Activated T-cell treated with anti-CD3 and anti-CD28 coated beads, Interleukin-2, amount 50 U/mL, for 24 hours (primary cell): ENCODE measurements at regions not wholly inside any gene's neighbourhood (a gene's known extent, or its start where the extent isn't known, plus 50 kb on each side); places are given as distances from the start of the nearest gene placed in this dataset.
"Not testable (repeated sequence)": the region's sequence is repeated elsewhere in the genome, so short reads cannot be mapped to it uniquely, and the experiment has no call there.

Source experiments
- DNase-seq: peaks from one replicate; pipeline ENCODE4 v3.0.0-alpha.2; 2020
- H3K27ac Mint-ChIP-seq: 2 replicates; pipeline ENCODE4 v1.8.0; 2020; ENCODE audit warnings: mild to moderate bottlenecking, mixed read lengths
- H3K27me3 Mint-ChIP-seq: 2 replicates; pipeline ENCODE4 v1.8.0; 2020; ENCODE audit warnings: mixed read lengths
- H3K36me3 Mint-ChIP-seq: 2 replicates; pipeline ENCODE4 v1.8.0; 2020; ENCODE audit warnings: low read depth, mixed read lengths
- H3K4me1 Mint-ChIP-seq: 2 replicates; pipeline ENCODE4 v1.8.0; 2020; ENCODE audit warnings: low read depth, mixed read lengths
- H3K4me3 Mint-ChIP-seq: 2 replicates; pipeline ENCODE4 v1.8.0; 2020; ENCODE audit warnings: mild to moderate bottlenecking, moderate library complexity, mixed read lengths
- H3K9me3 Mint-ChIP-seq: 2 replicates; pipeline ENCODE4 v1.8.0; 2020; ENCODE audit warnings: mixed read lengths

DNA sequence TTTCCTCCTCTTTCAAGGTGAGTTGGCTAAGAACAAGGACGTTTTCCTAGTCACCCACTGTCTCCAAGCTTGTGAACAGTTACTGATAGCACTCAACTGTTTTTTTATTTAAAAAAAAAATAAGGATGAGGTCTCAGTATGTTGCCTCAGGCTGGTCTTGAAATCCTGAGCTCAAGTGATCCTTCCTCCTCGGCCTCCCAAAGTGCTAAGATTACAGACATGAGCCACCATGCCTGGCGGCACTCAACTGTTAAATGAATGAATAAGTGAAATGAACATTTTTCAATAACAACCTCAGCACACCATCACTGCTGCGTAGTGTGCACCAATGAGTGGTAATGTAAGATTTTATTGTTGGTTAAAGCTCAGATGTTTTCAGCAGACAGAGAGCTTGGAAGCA, 214.1 kb upstream of the NRIP1 start:
- no peaks in the 10 kb centered on the region for H3K4me1 Mint-ChIP-seq
- H3K27ac Mint-ChIP-seq = no peak overlapping the region
- no peaks in the 10 kb centered on the region for H3K9me3 Mint-ChIP-seq
- no peak overlapping the region for H3K4me3 Mint-ChIP-seq
- no peaks in the 10 kb centered on the region for H3K36me3 Mint-ChIP-seq
- DNase-seq = no peak
- H3K27me3 Mint-ChIP-seq = no peaks in the 10 kb centered on the region

DNA sequence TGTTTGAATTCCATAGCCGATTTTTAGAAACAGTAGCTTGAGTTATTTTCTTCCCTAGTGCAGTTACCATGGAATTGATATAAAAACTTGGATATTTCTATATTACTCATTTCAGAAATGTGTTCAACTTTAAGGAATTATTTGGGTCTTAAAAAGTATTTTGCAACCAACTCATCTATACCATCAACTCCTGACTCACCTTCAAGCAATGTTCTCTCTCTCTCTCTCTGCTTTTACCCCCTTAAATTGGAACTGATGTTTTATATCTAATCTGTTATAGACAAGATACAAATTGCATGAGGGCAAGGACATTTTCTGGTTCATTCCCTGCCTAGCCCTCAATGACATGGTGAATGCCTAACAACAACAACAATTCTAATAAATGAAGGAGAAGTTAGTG, 214.7 kb upstream of the NRIP1 start:
- H3K36me3 Mint-ChIP-seq = no peaks in the 10 kb centered on the region
- H3K4me1 Mint-ChIP-seq = no peaks in the 10 kb centered on the region
- H3K27me3 Mint-ChIP-seq = no peaks in the 10 kb centered on the region
- H3K9me3 Mint-ChIP-seq = no peaks in the 10 kb centered on the region
- H3K27ac Mint-ChIP-seq = no peak overlapping the region
- H3K4me3 Mint-ChIP-seq = no peak overlapping the region
- no peak for DNase-seq

DNA sequence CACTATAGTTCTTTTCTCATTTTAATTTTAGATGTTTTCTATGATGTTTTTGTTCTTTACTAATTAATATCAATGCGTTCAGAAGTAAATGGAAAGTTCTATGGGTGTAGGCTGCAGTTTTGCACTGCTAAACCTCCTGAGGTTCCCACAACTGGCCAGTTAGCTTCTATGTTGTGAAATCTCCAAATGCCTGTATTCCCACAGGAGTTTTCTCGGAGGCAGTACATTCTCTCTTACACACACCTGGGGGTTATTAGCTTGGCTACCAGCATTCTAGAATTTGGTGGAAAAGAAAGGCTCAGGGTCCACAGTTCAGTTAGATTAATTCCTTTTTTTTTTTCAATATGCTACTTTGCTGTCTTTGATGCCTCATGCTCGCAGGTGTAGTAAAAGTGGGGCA, 216.9 kb upstream of the NRIP1 start:
- no peaks in the 10 kb centered on the region for H3K4me1 Mint-ChIP-seq
- no peak overlapping the region for H3K4me3 Mint-ChIP-seq
- no peak for DNase-seq
- no peaks in the 10 kb centered on the region for H3K36me3 Mint-ChIP-seq
- no peaks in the 10 kb centered on the region for H3K9me3 Mint-ChIP-seq
- H3K27ac Mint-ChIP-seq = no peak overlapping the region
- H3K27me3 Mint-ChIP-seq = no peaks in the 10 kb centered on the region

DNA sequence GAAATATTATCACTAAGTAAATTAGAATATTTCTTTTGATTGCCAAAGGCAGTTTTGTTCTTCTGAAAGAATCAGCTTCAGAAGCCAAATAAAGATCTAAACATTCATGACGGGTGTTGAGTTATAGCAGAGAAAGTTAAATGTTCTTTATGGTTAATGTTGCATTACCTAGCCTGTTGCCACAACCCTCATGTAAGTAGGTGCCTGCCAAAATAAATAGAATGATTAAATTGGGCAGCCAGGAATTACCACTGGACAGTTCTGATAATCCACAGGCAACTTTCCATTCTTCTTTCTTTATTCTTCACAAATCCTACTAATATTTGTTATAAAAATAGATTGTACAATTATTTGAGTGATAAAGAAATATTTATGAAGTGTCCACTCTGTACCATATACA, 217.9 kb upstream of the NRIP1 start:
- Mint-ChIP-seq H3K36me3 (no peaks in the 10 kb centered on the region), H3K27ac (no peak overlapping the region), H3K4me1 (no peaks in the 10 kb centered on the region), H3K27me3 (no peaks in the 10 kb centered on the region), H3K4me3 (no peak overlapping the region), H3K9me3 (no peaks in the 10 kb centered on the region)
- no peak for DNase-seq

DNA sequence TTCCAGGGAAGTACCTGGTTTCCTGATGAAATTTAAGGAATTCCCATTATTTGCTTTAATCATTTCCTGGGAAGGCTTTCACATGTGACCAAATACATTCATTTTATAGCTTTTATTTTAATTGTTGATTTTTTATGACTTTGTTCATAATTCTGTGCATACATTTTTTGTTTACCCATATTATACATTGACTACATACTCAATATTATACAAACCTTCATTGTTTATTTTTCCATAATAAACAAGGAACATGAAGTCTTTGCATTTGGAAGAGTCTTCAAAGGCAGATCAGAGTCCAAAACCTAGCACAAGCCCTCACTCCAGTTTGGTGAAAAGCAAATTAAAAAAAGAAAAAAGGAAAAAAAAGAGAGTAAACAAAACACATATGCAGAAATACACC, 218.3 kb upstream of the NRIP1 start:
- no peaks in the 10 kb centered on the region for H3K4me1 Mint-ChIP-seq
- H3K27ac Mint-ChIP-seq = no peak overlapping the region
- no peak for DNase-seq
- no peak overlapping the region for H3K4me3 Mint-ChIP-seq
- no peaks in the 10 kb centered on the region for H3K36me3 Mint-ChIP-seq
- H3K9me3 Mint-ChIP-seq = no peaks in the 10 kb centered on the region
- no peaks in the 10 kb centered on the region for H3K27me3 Mint-ChIP-seq

DNA sequence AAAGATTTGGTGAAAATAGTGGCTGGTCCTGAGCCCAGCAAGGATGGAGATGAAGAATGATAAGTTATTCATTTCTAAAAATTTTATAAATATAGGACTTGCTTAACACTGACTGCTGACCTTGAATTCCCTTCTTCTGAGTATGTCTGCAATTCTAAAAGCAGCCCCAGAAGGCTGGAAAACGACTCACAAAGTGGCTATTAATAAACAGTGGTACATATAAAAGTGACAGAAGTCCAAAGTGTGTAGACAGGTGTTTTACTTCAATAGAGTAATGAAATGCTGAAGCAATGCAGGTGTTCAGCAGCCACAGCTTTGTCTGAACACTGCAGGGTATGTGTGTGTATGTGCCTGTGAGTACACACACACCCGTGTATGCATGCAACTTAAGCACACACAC, 219.0 kb upstream of the NRIP1 start:
- H3K27me3 Mint-ChIP-seq = no peaks in the 10 kb centered on the region

DNA sequence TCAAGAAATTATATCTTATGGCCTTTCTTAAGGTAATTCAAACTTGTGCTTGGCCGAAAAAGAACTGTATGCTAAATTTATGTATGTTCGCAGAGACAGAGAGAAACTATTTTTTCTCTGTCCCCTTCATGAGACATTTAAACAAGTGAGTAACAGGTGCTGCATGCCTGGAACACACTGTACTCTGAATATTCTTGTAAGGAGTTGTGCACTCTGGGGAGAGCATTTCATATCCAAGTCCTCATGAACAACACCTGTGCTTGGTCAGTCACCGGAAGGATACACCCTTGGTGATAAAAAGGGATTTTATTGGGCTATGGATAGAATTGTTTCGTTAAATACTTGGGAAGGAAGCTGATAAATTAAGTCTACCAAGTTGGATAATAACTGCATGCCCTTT, 220.8 kb upstream of the NRIP1 start:
- Mint-ChIP-seq H3K9me3 (no peaks in the 10 kb centered on the region), H3K36me3 (no peaks in the 10 kb centered on the region), H3K4me1 (no peaks in the 10 kb centered on the region), H3K27me3 (no peaks in the 10 kb centered on the region), H3K27ac (no peak overlapping the region), H3K4me3 (no peak overlapping the region)
- no peak for DNase-seq

More for the DNA sequence above, 219.0 kb upstream of the NRIP1 start:
- no peak overlapping the region for H3K4me3 Mint-ChIP-seq
- no peaks in the 10 kb centered on the region for H3K36me3 Mint-ChIP-seq
- no peak for DNase-seq
- H3K4me1 Mint-ChIP-seq = no peaks in the 10 kb centered on the region
- H3K9me3 Mint-ChIP-seq = no peaks in the 10 kb centered on the region
- H3K27ac Mint-ChIP-seq = no peak overlapping the region

DNA sequence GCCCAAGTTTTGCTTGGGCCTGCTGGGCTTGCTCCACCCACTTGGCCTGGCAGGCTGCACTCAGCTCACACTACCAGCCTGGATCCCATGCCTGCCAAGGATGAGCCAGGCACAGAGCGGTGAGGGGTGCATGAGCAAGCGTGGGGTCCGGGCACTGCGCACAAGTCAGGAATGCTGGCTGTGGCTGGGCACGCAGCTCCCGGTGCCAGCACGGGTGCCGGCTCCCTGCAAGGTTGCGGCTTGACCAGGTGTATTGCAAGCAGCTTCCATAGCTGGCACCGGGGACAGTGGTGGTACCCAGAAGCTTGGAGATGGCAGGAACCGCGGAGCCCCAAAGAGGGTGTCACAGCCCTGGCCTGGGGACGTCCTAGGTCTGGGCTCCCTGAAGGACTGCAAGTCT, 224.4 kb upstream of the NRIP1 start:
- Mint-ChIP-seq H3K4me1 (no peaks in the 10 kb centered on the region), H3K27me3 (no peaks in the 10 kb centered on the region), H3K27ac (no peak overlapping the region), H3K9me3 (no peaks in the 10 kb centered on the region), H3K4me3 (no peak overlapping the region), H3K36me3 (no peaks in the 10 kb centered on the region)
- DNase-seq = no peak

DNA sequence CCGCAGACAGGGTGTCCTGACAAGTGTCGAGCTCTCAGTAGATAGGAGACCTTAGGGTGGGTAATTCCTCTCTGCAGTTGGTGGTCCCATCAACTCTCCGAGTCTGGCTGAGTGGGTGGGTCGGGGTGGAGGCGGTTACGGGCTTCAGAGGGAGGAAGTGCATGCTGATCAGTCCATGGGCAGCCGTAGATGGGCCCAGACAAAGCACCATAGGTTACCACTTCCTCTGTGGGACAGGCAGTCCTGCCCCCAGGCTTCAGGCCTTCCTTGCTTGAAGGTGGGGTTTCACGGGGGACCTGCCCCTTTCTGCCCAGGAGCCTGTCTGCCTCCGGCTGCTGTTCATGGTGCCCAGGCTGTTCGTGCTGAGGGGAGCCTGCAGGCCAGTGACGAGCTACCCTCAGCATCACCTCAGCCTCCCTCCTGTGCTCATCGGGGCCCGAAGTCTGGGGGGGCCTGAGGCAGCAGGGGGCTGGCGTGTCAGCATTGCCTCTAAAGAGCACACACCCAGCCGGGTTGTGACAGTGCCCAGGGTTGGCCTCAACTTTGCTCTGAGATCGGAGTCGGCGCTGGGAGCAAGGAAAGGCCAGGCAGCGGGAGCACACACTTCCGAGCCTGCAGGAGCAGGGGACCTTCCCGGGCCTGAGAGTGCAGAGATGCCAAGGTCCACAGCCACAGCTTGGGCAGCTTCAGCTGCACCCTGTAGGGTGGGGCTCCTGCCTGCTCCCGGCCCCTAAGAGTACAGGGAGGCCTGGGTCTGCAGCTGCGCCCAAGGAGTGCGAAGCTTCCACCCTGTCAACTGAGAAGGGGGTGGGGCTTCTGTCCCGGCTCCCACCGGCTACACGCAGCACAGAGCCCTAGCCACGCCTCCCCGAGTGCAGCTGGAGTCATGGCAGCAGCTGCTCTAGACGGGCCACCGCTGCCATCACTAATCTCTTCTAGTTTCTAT, 225.4 kb upstream of the NRIP1 start:
- Mint-ChIP-seq H3K27ac (no peak overlapping the region), H3K27me3 (no peaks in the 10 kb centered on the region), H3K4me1 (no peaks in the 10 kb centered on the region), H3K4me3 (no peak overlapping the region), H3K9me3 (no peaks in the 10 kb centered on the region), H3K36me3 (no peaks in the 10 kb centered on the region)
- DNase-seq = no peak

DNA sequence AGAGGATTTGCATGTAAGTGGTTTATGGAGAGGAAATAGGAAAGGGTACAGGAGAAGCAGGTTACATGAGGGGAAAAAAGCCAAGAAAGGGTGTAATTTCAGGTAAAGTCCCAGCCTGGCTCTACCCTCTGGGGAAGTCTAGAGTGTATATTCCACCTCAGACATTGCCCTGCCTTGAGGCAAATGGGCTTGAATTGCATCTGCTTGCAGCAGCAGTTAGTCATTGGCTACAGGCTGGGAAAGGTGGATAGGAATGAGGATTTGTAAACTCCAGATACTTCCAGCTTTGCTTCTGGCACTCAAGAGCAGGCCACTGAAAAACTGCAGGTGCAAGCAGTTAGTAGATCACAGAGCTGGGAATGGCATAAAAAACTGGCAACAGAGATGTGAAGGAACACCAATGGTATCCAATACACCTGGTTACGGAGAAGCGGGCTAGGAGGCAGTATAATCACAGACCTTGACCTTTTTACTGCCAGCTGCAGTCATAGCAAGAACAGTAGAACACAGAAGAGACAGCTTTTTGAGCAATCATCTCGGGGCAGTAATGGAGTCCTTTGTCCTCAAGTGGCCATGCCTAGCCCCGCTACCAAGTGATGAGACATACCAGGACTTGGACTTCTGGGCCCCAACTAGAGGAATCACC, 226.9 kb upstream of the NRIP1 start:
- no peaks in the 10 kb centered on the region for H3K4me1 Mint-ChIP-seq
- no peaks in the 10 kb centered on the region for H3K9me3 Mint-ChIP-seq
- DNase-seq = no peak
- no peaks in the 10 kb centered on the region for H3K27me3 Mint-ChIP-seq
- no peaks in the 10 kb centered on the region for H3K36me3 Mint-ChIP-seq
- no peak overlapping the region for H3K27ac Mint-ChIP-seq
- no peak overlapping the region for H3K4me3 Mint-ChIP-seq

DNA sequence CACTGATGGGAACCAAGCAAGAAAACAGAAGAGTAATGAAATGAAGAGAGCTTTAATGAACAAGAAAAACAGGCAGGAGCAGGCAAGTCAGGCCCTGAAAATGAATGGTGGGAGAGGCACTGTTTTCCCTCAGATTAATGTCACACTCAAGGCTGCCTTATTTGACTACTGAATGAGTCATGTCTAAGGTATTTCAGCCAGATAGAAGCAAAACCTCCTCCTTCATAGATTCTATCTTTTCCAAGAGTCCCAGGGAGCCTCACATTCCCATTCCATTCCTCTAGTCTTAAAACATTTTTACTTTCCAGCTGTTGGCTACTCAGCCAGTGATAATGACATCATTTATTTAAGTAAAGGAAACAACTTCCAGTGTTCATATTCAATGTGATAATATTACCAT, 228.4 kb upstream of the NRIP1 start:
- DNase-seq = no peak
- no peaks in the 10 kb centered on the region for H3K4me1 Mint-ChIP-seq
- no peaks in the 10 kb centered on the region for H3K27me3 Mint-ChIP-seq

DNA sequence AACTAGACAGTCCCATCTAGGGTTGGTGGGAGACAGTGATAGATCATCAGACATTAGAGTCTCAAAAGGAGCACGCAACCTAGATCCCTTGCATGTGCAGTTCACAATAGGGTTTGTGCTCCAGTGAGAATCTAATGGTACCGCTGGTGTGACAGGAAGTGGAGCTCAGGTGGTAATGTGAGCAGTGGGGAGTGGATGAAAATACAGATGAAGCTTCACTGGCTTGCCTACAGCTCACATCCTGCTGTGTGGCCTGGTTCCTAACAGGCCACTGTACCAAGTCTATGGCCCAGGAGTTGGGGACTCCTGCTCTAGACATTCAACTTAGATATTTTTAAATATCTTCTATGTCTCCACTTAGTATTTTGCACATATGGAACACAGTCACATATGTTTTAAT, 231.1 kb upstream of the NRIP1 start:
- Mint-ChIP-seq H3K27me3 (no peaks in the 10 kb centered on the region), H3K27ac (no peak overlapping the region), H3K4me1 (no peaks in the 10 kb centered on the region), H3K4me3 (no peak overlapping the region), H3K9me3 (no peaks in the 10 kb centered on the region), H3K36me3 (no peaks in the 10 kb centered on the region)
- DNase-seq = no peak

More for the DNA sequence above, 228.4 kb upstream of the NRIP1 start:
- no peak overlapping the region for H3K4me3 Mint-ChIP-seq
- no peak overlapping the region for H3K27ac Mint-ChIP-seq
- no peaks in the 10 kb centered on the region for H3K9me3 Mint-ChIP-seq
- no peaks in the 10 kb centered on the region for H3K36me3 Mint-ChIP-seq

DNA sequence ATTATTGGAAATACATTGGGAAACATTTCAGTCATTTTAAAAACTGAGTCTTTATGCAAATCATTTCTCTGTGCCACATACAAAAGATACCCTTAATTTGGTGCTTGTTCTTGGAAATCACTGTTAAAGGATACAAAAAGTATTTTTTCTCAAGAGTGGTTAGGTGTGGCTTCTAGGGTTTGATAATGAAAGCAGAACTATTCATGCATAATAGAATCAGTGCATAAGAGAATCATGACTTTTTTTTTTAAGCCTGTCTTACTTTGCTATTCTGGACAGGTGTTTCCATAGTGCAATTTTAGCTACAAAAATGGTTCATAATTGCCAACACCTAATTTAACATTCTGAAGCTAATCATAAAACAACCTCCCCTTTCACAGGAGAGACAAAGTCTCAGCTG, 233.0 kb upstream of the NRIP1 start:
- Mint-ChIP-seq H3K4me3 (no peak overlapping the region), H3K9me3 (peaks cover 2% of the 10 kb centered on the region), H3K27ac (no peak overlapping the region), H3K4me1 (no peaks in the 10 kb centered on the region), H3K36me3 (no peaks in the 10 kb centered on the region), H3K27me3 (no peaks in the 10 kb centered on the region)
- DNase-seq = no peak

DNA sequence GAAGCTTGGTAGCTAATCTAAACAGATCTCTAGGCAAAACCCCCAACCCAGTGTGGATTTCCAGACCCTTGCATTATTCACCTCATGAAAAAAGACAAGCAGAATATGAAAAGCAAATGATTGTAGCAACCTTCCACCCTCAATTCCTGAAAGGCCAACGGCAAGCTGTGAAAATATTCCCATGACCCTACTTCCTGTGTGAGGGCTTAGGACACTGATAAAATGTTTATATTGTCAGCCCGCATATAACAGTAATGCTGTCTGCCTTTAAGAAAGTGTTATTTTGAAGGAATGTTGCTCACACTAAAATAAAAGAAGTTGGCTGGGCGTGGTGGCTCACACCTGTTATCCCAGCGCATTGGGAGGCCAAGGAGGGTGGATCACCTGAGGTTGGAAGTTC, 233.5 kb upstream of the NRIP1 start:
- Mint-ChIP-seq H3K36me3 (no peaks in the 10 kb centered on the region), H3K27me3 (no peaks in the 10 kb centered on the region), H3K9me3 (peaks cover 2% of the 10 kb centered on the region), H3K4me3 (no peak overlapping the region), H3K27ac (no peak overlapping the region), H3K4me1 (no peaks in the 10 kb centered on the region)
- DNase-seq = no peak

DNA sequence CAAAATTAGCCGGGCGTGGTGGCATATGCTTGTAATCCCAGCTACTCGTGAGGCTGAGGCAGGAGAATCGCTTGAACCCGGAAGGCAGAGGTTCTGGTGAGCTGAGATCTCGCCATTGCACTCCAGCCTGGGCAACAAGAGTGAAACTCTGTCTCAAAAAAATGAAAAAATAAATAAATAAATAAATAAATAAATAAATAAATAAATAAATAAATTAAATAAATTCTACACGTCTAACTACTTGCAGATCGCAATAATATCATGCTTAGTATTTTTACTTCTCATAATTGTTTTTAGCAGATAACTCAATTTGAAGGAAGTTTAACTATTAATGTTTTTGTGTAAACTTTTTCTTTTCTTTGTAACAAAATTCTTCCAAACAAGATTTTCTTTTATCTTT, 234.0 kb upstream of the NRIP1 start:
- not testable (repeated sequence) for H3K27me3 Mint-ChIP-seq

More for the DNA sequence above, 234.0 kb upstream of the NRIP1 start:
- H3K9me3 Mint-ChIP-seq, H3K4me3 Mint-ChIP-seq, H3K36me3 Mint-ChIP-seq, DNase-seq, H3K4me1 Mint-ChIP-seq, H3K27ac Mint-ChIP-seq: not testable (repeated sequence)
